SK-N-SH (cell line): ENCODE measurements at regions not wholly inside any gene's neighbourhood (a gene's known extent, or its start where the extent isn't known, plus 50 kb on each side); places are given as distances from the start of the nearest gene placed in this dataset.

Experiments used
- CTCF ChIA-PET: fragments of 300-600, 350-600 bp; formaldehyde crosslinking; extraction: SDS; loops from one replicate; lab custom pipeline; 2021; lab: Yijun Ruan, JAX
- POLR2A ChIA-PET: fragments of 350-600 bp; sonication (Branson Sonifier 250); formaldehyde crosslinking; extraction: SDS; loops from one replicate; lab custom pipeline; 2020; ENCODE audit warnings: antibody characterized with exemption, inconsistent platforms; lab: Yijun Ruan, JAX
- DNase-seq: peaks from one replicate; pipeline ENCODE4 v3.0.0; 2012
- H2AFZ ChIP-seq: fragments of 200-600 bp; sonication (generic); 2 replicates; pipeline ENCODE4 v1.8.1; 2016; ENCODE audit warnings: antibody characterized with exemption, mild to moderate bottlenecking, low read depth
- H3F3A ChIP-seq: fragments of 200-600 bp; sonication (generic); replicated peaks from 2 replicates; pipeline ENCODE3; 2016; ENCODE audit warnings: antibody characterized with exemption, mild to moderate bottlenecking; ENCODE audit not compliant: insufficient read depth
- H3K27ac ChIP-seq, 2 experiments: fragments of 200-500 bp in 1 of 2; fragments of 200-600 bp in 1 of 2; sonication (Bioruptor generic) in 1 of 2; sonication (generic), shearing (Covaris generic) in 1 of 2; 2 replicates each; pipeline versions ENCODE4 v1.5.1 to v1.6.1; 2014 to 2016; ENCODE audit warnings: low read depth in 2 of 2, inconsistent platforms in 1 of 2, low read length in 1 of 2, mild to moderate bottlenecking in 1 of 2, mixed read lengths in 1 of 2
- H3K27me3 ChIP-seq: fragments of 200-600 bp; sonication (generic), shearing (Covaris generic); 2 replicates; pipeline ENCODE4 v1.6.1; 2016; ENCODE audit warnings: mixed run types; ENCODE audit not compliant: insufficient read depth
- H3K36me3 ChIP-seq, 2 experiments: fragments of 200-500 bp in 1 of 2; fragments of 200-600 bp in 1 of 2; sonication (Bioruptor generic) in 1 of 2; sonication (generic) in 1 of 2; replicated peaks in 1 of 2; 2 replicates each; pipeline versions ENCODE3 to v1.5.1; 2014 to 2016; ENCODE audit warnings: low read length in 1 of 2, mild to moderate bottlenecking in 1 of 2; ENCODE audit not compliant: insufficient read depth in 2 of 2, control insufficient read depth in 1 of 2
- H3K4me1 ChIP-seq, 2 experiments: fragments of 200-500 bp in 1 of 2; fragments of 200-600 bp in 1 of 2; sonication (Bioruptor generic) in 1 of 2; sonication (generic), shearing (Covaris generic) in 1 of 2; 2 replicates each; pipeline versions ENCODE4 v1.5.1 to v1.6.1; 2014 to 2016; ENCODE audit warnings: low read depth in 1 of 2, low read length in 1 of 2, mixed run types in 1 of 2; ENCODE audit not compliant: insufficient read depth in 2 of 2, control insufficient read depth in 1 of 2
- H3K4me2 ChIP-seq: fragments of 200-600 bp; sonication (generic), shearing (Covaris generic); 2 replicates; pipeline ENCODE4 v1.6.1; 2017; ENCODE audit warnings: mixed run types
- H3K4me3 ChIP-seq, 2 experiments: fragments of 200-500 bp in 1 of 2; fragments of 200-600 bp in 1 of 2; sonication (Bioruptor generic) in 1 of 2; sonication (generic), shearing (Covaris generic) in 1 of 2; 2 replicates each; pipeline versions ENCODE4 v1.5.1 to v1.8.1; 2014 to 2016; ENCODE audit warnings: low read depth in 2 of 2, inconsistent platforms in 1 of 2, low read length in 1 of 2, mild to moderate bottlenecking in 1 of 2, mixed read lengths in 1 of 2, moderate library complexity in 1 of 2
- H3K79me2 ChIP-seq: fragments of 200-600 bp; sonication (generic); 2 replicates; pipeline ENCODE4 v1.8.1; 2017; ENCODE audit warnings: mild to moderate bottlenecking; ENCODE audit not compliant: insufficient read depth
- H3K9ac ChIP-seq: fragments of 200-600 bp; sonication (generic); 2 replicates; pipeline ENCODE4 v1.6.1; 2017; ENCODE audit warnings: mixed run types
- H3K9me2 ChIP-seq: fragments of 200-600 bp; sonication (generic); 2 replicates; pipeline ENCODE4 v1.6.1; 2017; ENCODE audit warnings: mixed run types
- H3K9me3 ChIP-seq: fragments of 200-600 bp; sonication (generic); 2 replicates; pipeline ENCODE4 v1.6.1; 2017; ENCODE audit warnings: mixed run types, mild to moderate bottlenecking, moderate library complexity
- H4K20me1 ChIP-seq: fragments of 200-600 bp; sonication (generic); 2 replicates; pipeline ENCODE4 v1.6.1; 2017; ENCODE audit warnings: mild to moderate bottlenecking, mixed run types; ENCODE audit not compliant: insufficient read depth
- CHD2 ChIP-seq: fragments of 150-350 bp; IDR thresholded peaks from 2 replicates; pipeline ENCODE4 v1.6.1; 2018; ENCODE audit warnings: low read length; ENCODE audit not compliant: partially characterized antibody
- ELF1 ChIP-seq: IDR thresholded peaks from 2 replicates; pipeline ENCODE4 v1.4.0; 2012
- EZH2phosphoT487 ChIP-seq: fragments of 200-600 bp; sonication (generic); IDR thresholded peaks from 2 replicates; pipeline ENCODE4 v1.6.1; 2017; ENCODE audit warnings: low read depth, mixed run types, mild to moderate bottlenecking, antibody characterized with exemption, moderate library complexity, borderline replicate concordance
- FOSL2 ChIP-seq: IDR thresholded peaks from 2 replicates; pipeline ENCODE4 v1.4.0; 2012; ENCODE audit warnings: low read depth, mild to moderate bottlenecking, moderate library complexity, borderline replicate concordance
- FOXM1 ChIP-seq: IDR thresholded peaks from 2 replicates; pipeline ENCODE4 v1.4.0; 2012; ENCODE audit warnings: low read depth, mild to moderate bottlenecking
- GABPA ChIP-seq: IDR thresholded peaks from 2 replicates; pipeline ENCODE4 v1.4.0; 2012; ENCODE audit warnings: low read depth, mild to moderate bottlenecking
- MEF2A ChIP-seq: IDR thresholded peaks from 2 replicates; pipeline ENCODE4 v1.4.0; 2012; ENCODE audit warnings: low read depth, borderline replicate concordance
- MXI1 ChIP-seq: IDR thresholded peaks from 2 replicates; pipeline ENCODE4 v1.6.1; 2012; ENCODE audit warnings: mild to moderate bottlenecking, low read depth, low read length, improper control_type of control experiment
- NRF1 ChIP-seq: IDR thresholded peaks from 2 replicates; pipeline ENCODE4 v1.6.1; 2012; ENCODE audit warnings: low read depth, mild to moderate bottlenecking, low read length
- POLR2AphosphoS5 ChIP-seq: IDR thresholded peaks from 2 replicates; pipeline ENCODE4 v1.6.1; 2012; ENCODE audit warnings: low read depth, low read length
- RAD21 ChIP-seq: IDR thresholded peaks from 2 replicates; pipeline ENCODE4 v1.6.1; 2012; ENCODE audit warnings: mild to moderate bottlenecking, low read length
- RCOR1 ChIP-seq: fragments of 150-350 bp; IDR thresholded peaks from 2 replicates; pipeline ENCODE4 v1.6.1; 2017; ENCODE audit warnings: antibody characterized with exemption, low read length
- REST ChIP-seq: IDR thresholded peaks from 2 replicates; pipeline ENCODE4 v1.6.1; 2012; ENCODE audit warnings: mild to moderate bottlenecking, low read depth, low read length, moderate library complexity
- SMC3 ChIP-seq: IDR thresholded peaks from 2 replicates; pipeline ENCODE4 v1.6.1; 2012; ENCODE audit warnings: low read depth, low read length, improper control_type of control experiment
- whole genome bisulfite sequencing: methylation state at CpG from one replicate; pipeline ENCODE4 v1.1.6; 2017; ENCODE audit warnings: low lambda C conversion rate; 5-methylcytosine and 5-hydroxymethylcytosine counted together
- TF ChIP-seq, protein P1 (sequence below): fragments of 150-350 bp; IDR thresholded peaks from 2 replicates; pipeline ENCODE4 v1.6.1; 2016; ENCODE audit warnings: mild to moderate bottlenecking, low read depth, low read length
- TF ChIP-seq, protein P2 (sequence below): IDR thresholded peaks from 2 replicates; pipeline ENCODE4 v1.4.0; 2012; ENCODE audit warnings: low read depth

DNA sequence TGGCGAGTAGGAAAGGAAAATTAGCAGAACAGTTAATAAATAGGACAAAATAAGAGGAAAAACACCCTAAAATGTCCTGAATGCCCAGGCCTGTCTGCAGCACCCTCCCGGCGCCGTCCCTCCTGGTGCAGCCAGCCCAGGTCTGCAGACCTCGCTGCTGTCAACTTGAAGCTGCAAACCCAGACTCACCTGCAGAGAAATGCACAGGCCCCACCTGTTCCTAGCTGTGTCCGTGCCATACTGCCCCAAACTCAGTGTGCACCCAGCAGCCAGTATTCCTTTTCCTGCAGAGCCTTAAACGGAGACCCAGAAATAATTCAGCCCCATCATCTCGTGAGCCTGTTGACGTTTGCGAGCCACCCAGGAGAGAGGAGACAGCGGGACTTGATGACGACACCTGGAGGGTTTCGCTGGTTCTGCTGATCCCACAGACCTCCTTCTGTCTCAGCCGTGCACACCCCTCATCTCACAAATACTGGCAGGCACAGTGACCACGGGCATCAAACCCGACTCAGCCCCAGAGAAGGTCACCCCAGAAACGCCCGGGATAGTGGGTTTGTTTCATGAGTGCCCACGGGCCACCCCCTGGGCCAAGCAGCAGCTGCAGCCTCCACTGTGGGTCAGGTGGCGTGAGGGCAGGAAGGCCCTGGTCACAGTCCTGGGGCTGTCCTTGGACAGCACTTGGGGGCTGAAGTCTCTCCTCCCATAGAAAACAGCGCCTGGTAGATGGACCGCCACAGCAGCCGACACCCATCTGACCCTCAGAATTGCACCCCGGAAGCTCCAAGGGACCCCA lies 239.5 kb upstream of the SALL3 start:
- H3F3A ChIP-seq, result no peaks in the 10 kb centered on the region
- ChIA-PET POLR2A (no interaction called here), CTCF (no interaction called here)
- H2AFZ ChIP-seq, result no peak overlapping the region
- no peaks in the 10 kb centered on the region for H3K9me2 ChIP-seq
- no peaks in the 10 kb centered on the region for H3K9me3 ChIP-seq
- 11% methylated on average over 19 of the region's 24 CpGs for WGBS
- TF ChIP-seq CHD2 (no peak), SMC3 (no peak), RCOR1 (no peak), FOXM1 (no peak), POLR2AphosphoS5 (no peak), RAD21 (no peak), GABPA (no peak), REST (no peak), MXI1 (no peak), EZH2phosphoT487 (no peak), MEF2A (no peak), NRF1 (no peak), ELF1 (no peak), FOSL2 (no peak)
- TF ChIP-seq, protein P1, sequence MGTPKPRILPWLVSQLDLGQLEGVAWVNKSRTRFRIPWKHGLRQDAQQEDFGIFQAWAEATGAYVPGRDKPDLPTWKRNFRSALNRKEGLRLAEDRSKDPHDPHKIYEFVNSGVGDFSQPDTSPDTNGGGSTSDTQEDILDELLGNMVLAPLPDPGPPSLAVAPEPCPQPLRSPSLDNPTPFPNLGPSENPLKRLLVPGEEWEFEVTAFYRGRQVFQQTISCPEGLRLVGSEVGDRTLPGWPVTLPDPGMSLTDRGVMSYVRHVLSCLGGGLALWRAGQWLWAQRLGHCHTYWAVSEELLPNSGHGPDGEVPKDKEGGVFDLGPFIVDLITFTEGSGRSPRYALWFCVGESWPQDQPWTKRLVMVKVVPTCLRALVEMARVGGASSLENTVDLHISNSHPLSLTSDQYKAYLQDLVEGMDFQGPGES, result no peak
- TF ChIP-seq, protein P2, sequence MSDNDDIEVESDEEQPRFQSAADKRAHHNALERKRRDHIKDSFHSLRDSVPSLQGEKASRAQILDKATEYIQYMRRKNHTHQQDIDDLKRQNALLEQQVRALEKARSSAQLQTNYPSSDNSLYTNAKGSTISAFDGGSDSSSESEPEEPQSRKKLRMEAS, result no peak
- TF ChIP-seq, all 33 proteins: peak for 0
- Histone ChIP-seq H3K9ac (no peak overlapping the region), H3K4me3 (no peak overlapping the region), H3K79me2 (no peaks in the 10 kb centered on the region), H3K36me3 (no peaks in the 10 kb centered on the region), H3K27ac (no peak overlapping the region), H4K20me1 (no peaks in the 10 kb centered on the region), H3K4me1 (no peaks in the 10 kb centered on the region), H3K27me3 (peaks cover 17% of the 10 kb centered on the region), H3K4me2 (no peak overlapping the region)
- no peak for DNase-seq
